ENCODE measurements at regions not wholly inside any gene's neighbourhood (a gene's known extent, or its start where the extent isn't known, plus 50 kb on each side); places are given as distances from the start of the nearest gene placed in this dataset.

DNA sequence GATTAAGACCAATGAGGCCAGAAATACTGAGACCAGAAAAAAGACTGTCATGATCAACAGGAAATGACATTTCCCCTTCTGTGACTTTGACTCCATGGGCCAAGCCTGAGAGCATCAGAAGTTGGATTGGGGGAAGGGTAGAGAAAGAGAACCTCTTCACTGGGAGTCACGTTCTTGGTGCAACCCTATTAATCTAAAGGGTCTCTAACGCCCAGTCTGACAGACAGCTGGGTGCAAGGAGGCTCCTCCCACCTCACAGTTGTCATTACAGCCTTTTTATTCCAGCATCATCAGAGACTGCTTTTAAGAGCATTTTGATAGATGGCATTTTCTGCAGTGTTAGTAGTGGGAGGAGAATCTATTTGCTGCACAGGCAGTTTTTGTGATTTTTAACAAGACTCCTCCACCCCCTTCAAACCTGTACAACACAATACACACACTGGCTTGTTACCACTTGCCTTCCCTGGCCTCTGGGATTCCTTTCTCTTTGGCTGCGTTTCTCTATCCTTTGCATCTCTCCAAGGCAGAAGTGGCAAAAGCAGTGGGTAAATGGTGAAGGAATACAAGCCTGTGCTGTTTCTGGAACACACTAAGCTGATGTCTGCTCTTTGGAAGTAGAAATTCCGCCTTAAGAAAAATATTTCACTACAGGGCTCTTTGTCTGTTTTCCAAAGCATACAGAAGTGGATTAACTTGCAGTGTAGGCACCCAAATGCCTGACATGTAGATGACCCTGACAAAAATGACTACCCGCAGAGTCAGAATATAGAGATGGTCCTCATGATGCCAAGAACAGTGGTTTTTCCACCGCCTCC lies 310.4 kb upstream of the ZNF608 start:
- ATAC-seq (no peak), FAIRE-seq (no peak), DNase-seq (ENCODE audit: low read depth in 1 of 2, low spot score in 1 of 2) (no peak)
- no peak overlapping the region for H3K27ac ChIP-seq
- ChIA-PET CTCF (no interaction called here), POLR2A (no interaction called here)
- TF ChIP-seq POLR2AphosphoS2 (conservative IDR thresholded peaks at IDR 0.05; ENCODE audit: low read length) (no peak), MAFK (IDR thresholded peaks at IDR 0.05; ENCODE audit: partially characterized antibody) (peak; percentile 15)
- H3K9me3 ChIP-seq, result no peaks in the 10 kb centered on the region
- no peak overlapping the region for H3K4me3 ChIP-seq
- H3K4me1 ChIP-seq, result peaks cover 9% of the 10 kb centered on the region; the same call in 2 of the 3 replicates
- WGBS (ENCODE audit: missing lambda C conversion rate), result 79% methylated on average over 6 of the region's 6 CpGs
- no peak overlapping the region for H3K4me2 ChIP-seq

DNA sequence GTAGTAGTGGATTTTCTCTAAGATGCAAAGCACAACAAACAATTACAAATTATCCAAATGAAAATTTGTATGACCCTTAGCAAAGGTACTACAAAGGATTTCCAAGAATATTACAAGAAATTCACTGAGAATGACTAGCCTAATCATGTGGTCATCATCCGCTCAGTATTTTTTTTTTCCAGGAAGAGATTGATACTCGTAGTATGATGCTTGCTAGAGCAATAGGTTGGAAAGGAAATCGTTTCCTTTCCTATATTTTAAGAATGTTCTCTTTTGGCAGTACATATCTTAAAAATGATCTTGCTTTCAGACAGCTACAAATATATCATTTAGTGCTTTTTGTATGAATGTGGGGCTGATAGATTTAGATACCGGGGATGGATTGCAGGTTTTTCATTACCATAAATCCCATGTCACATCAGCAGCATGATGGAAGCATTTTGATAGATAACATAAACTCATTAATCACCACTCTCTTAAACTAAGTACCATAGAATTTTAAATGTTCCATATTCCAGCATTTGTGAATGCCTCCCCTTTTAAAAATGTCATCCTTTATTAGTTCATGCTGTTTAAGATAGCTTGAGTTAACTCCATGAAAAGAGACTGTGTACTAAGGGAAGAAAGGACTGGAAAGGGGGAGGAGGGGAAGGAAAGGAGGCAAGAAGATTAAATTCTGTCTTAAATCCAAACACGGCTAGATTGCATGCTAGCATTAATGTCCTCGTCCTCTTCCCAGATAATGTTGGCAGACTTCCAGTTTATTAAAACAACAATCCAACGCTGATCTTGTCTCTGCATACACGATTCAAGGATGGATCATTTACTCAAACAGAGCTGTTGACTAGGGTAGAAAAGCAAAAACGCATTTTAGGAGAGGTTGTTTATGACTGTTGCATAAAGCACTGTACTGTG lies 311.7 kb upstream of the ZNF608 start:
- ATAC-seq (no peak), DNase-seq (ENCODE audit: low read depth in 1 of 2, low spot score in 1 of 2) (no peak)
- WGBS (ENCODE audit: missing lambda C conversion rate), result 37% methylated on average over 9 of the region's 9 CpGs

DNA sequence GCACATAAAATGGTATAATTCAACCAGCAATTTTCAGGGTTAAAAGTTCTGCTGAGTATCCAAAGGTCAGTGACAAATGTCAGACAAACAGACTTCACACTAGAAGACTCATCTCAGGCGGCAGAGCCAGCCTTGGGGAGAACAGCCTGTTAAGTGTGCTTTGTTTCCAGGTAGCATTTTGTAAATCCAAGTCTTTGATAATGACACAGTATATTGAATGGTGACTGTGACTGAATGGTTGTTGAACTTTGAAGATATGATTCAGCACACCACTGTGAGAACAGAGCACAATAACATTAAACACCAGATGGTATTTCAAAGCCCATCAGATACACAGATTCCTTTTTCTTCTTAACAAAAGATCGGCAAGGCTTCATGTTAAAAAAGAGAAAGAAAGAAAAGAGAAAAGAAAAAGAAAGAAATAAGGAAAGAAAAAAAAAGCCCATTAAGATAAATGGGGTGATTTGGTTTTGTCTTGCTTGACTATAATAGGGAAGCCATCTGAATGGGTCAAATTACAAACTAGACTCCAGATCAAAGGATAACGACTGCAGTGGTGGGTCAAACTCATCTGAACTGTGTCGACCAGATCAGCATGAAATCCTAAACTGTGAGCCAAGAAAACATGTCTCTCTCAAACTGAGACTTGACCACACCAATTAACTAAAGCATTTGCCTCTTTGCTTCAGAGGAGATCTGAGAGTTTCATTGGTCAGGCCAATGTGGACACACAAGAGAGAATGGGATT lies 313.0 kb upstream of the ZNF608 start:
- 55% methylated on average over 4 of the region's 4 CpGs for WGBS (ENCODE audit: missing lambda C conversion rate)
- no peak overlapping the region for H3K27ac ChIP-seq
- ChIA-PET CTCF (no interaction called here), POLR2A (no interaction called here)
- H3K4me2 ChIP-seq, result no peak overlapping the region
- DNase-seq (ENCODE audit: low read depth in 1 of 2, low spot score in 1 of 2), result no peak
- no peak for ATAC-seq
- no peaks in the 10 kb centered on the region for H3K9me3 ChIP-seq
- TF ChIP-seq RARB (CRISPR knock-in tag; IDR thresholded peaks at IDR 0.05) (no peak), EP300 (IDR thresholded peaks at IDR 0.05) (no peak)
- FAIRE-seq, result no peak
- H3K4me3 ChIP-seq, result no peak overlapping the region
- H3K4me1 ChIP-seq, result peaks cover 9% of the 10 kb centered on the region; the same call in 2 of the 3 replicates

More for the DNA sequence above, 311.7 kb upstream of the ZNF608 start:
- H3K4me1 ChIP-seq, result peaks cover 9% of the 10 kb centered on the region; the same call in 2 of the 3 replicates
- no peak overlapping the region for H3K4me3 ChIP-seq
- TF ChIP-seq HEYL (CRISPR knock-in tag; IDR thresholded peaks at IDR 0.05) (no peak), KDM5A (IDR thresholded peaks at IDR 0.05) (no peak), CHD4 (IDR thresholded peaks at IDR 0.05; ENCODE audit: borderline replicate concordance) (no peak), MYC (IDR thresholded peaks at IDR 0.05; ENCODE audit: borderline replicate concordance, low read length) (no peak), ZSCAN20 (CRISPR knock-in tag; IDR thresholded peaks at IDR 0.05) (no peak), JUN (IDR thresholded peaks at IDR 0.05) (no peak), CBX8 (IDR thresholded peaks at IDR 0.05) (no peak), SMC3 (IDR thresholded peaks at IDR 0.05) (no peak), EP300 (IDR thresholded peaks at IDR 0.05) (no peak), PHF8 (IDR thresholded peaks at IDR 0.05; ENCODE audit: borderline replicate concordance, low read depth) (no peak), ZFP36 (IDR thresholded peaks at IDR 0.05; ENCODE audit: borderline replicate concordance, partially characterized antibody) (no peak), EHF (CRISPR knock-in tag; IDR thresholded peaks at IDR 0.05) (no peak), RARB (CRISPR knock-in tag; IDR thresholded peaks at IDR 0.05) (no peak), GATA3 (IDR thresholded peaks at IDR 0.05; ENCODE audit: borderline replicate concordance) (no peak)
- TF ChIP-seq, protein P1, sequence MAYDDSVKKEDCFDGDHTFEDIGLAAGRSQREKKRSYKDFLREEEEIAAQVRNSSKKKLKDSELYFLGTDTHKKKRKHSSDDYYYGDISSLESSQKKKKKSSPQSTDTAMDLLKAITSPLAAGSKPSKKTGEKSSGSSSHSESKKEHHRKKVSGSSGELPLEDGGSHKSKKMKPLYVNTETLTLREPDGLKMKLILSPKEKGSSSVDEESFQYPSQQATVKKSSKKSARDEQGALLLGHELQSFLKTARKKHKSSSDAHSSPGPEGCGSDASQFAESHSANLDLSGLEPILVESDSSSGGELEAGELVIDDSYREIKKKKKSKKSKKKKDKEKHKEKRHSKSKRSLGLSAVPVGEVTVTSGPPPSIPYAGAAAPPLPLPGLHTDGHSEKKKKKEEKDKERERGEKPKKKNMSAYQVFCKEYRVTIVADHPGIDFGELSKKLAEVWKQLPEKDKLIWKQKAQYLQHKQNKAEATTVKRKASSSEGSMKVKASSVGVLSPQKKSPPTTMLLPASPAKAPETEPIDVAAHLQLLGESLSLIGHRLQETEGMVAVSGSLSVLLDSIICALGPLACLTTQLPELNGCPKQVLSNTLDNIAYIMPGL (CRISPR knock-in tag; IDR thresholded peaks at IDR 0.05; ENCODE audit: borderline replicate concordance), result no peak
- TF ChIP-seq, protein P2, sequence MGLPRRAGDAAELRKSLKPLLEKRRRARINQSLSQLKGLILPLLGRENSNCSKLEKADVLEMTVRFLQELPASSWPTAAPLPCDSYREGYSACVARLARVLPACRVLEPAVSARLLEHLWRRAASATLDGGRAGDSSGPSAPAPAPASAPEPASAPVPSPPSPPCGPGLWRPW (IDR thresholded peaks at IDR 0.05), result no peak
- FAIRE-seq, result no peak
- H3K4me2 ChIP-seq, result peak overlapping the region; percentile 50
- H3K9me3 ChIP-seq, result no peaks in the 10 kb centered on the region
- ChIA-PET CTCF (no interaction called here), POLR2A (no interaction called here)
- no peak overlapping the region for H3K27ac ChIP-seq
